K562 (cell line): ENCODE measurements at regions not wholly inside any gene's neighbourhood (a gene's known extent, or its start where the extent isn't known, plus 50 kb on each side); places are given as distances from the start of the nearest gene placed in this dataset.
"Not testable (repeated sequence)": the region's sequence is repeated elsewhere in the genome, so short reads cannot be mapped to it uniquely, and the experiment has no call there.

Experiments
- EZH2 ChIP-seq: IDR thresholded peaks from 2 replicates; pipeline ENCODE4 v1.6.1; 2012; ENCODE audit warnings: low read depth, mild to moderate bottlenecking, inconsistent platforms, low read length, borderline replicate concordance
- POLR2AphosphoS5 ChIP-seq: IDR thresholded peaks from 2 replicates; pipeline ENCODE4 v1.6.1; 2011; ENCODE audit warnings: mild to moderate bottlenecking, low read depth, low read length, moderate library complexity; ENCODE audit not compliant: control insufficient read depth, insufficient read depth
- RAD21 ChIP-seq, 2 experiments: fragments of 250-450 bp in 1 of 2; fragments of 450-650 bp in 1 of 2; sonication (Bioruptor Pico) in 1 of 2; formaldehyde crosslinking in 1 of 2; IDR thresholded peaks in 1 of 2; conservative IDR thresholded peaks in 1 of 2; 2 replicates each; pipeline versions ENCODE4 v1.4.0 to v1.8.0; 2020 to 2022; ENCODE audit warnings: mild to moderate bottlenecking in 2 of 2, moderate library complexity in 1 of 2
- RCOR1 ChIP-seq, 2 experiments: IDR thresholded peaks; 2 replicates each; pipeline ENCODE4 v1.6.1; 2012; ENCODE audit warnings: low read depth in 2 of 2, low read length in 2 of 2, borderline replicate concordance in 1 of 2, improper control_type of control experiment in 1 of 2
- ZNF12 ChIP-seq: sonication (generic); formaldehyde crosslinking; IDR thresholded peaks from 2 replicates; pipeline ENCODE4 v1.4.0; 2020; ENCODE audit warnings: mild to moderate bottlenecking, missing genetic modification reagents
- ZNF184 ChIP-seq: sonication (generic); formaldehyde crosslinking; IDR thresholded peaks from 2 replicates; pipeline ENCODE4 v1.5.0; 2020; ENCODE audit warnings: missing genetic modification reagents
- ZZZ3 ChIP-seq: fragments of 450-650 bp; IDR thresholded peaks from 2 replicates; pipeline ENCODE4 v1.6.1; 2016; ENCODE audit warnings: antibody characterized with exemption, mild to moderate bottlenecking, moderate library complexity
- TF ChIP-seq, protein P1 (sequence below): sonication (generic); formaldehyde crosslinking; IDR thresholded peaks from 2 replicates; pipeline ENCODE4 v1.5.0; 2020; ENCODE audit warnings: missing genetic modification reagents
- TF ChIP-seq, protein P2 (sequence below), 3 experiments: IDR thresholded peaks in 2 of 3; conservative IDR thresholded peaks in 1 of 3; 2 replicates each; pipeline ENCODE4 v1.5.1; 2011 to 2012; ENCODE audit warnings: low read length in 3 of 3, mild to moderate bottlenecking in 3 of 3, control low read depth in 2 of 3, improper control_type of control experiment in 1 of 3, inconsistent platforms in 1 of 3, low read depth in 1 of 3, mixed read lengths in 1 of 3, moderate library complexity in 1 of 3; ENCODE audit not compliant: insufficient read depth in 2 of 3

DNA sequence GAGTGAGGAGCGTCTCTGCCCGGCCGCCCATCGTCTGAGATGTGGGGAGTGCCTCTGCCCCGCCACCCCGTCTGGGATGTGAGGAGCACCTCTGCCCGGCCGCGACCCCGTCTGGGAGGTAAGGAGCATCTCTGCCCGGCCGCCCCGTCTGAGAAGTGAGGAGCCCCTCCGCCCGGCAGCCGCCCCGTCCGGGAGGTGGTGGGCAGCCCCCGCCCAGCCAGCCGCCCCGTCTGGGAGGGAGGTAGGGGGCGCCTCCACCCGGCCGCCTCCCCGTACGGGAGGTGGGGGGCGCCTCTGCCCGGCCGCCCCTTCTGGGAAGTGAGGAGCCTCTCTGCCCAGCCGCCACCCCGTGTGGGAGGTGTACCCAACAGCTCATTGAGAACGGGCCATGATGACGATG, 1811.4 kb downstream of the EFNA5 start:
- not testable (repeated sequence) for TF ChIP-seq RCOR1 (IDR thresholded peaks at IDR 0.05; ENCODE audit: borderline replicate concordance in 1 of 2, low read depth in 2 of 2, low read length in 2 of 2); RAD21 (CRISPR knock-in tag; conservative IDR thresholded peaks at IDR 0.05 in 1 of 2, IDR thresholded peaks at IDR 0.05 in 1 of 2); POLR2AphosphoS5; ZZZ3; ZNF12; EZH2; ZNF184
- TF ChIP-seq, protein P1, sequence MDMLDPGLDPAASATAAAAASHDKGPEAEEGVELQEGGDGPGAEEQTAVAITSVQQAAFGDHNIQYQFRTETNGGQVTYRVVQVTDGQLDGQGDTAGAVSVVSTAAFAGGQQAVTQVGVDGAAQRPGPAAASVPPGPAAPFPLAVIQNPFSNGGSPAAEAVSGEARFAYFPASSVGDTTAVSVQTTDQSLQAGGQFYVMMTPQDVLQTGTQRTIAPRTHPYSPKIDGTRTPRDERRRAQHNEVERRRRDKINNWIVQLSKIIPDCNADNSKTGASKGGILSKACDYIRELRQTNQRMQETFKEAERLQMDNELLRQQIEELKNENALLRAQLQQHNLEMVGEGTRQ (CRISPR knock-in tag) = not testable (repeated sequence)
- TF ChIP-seq, protein P2, sequence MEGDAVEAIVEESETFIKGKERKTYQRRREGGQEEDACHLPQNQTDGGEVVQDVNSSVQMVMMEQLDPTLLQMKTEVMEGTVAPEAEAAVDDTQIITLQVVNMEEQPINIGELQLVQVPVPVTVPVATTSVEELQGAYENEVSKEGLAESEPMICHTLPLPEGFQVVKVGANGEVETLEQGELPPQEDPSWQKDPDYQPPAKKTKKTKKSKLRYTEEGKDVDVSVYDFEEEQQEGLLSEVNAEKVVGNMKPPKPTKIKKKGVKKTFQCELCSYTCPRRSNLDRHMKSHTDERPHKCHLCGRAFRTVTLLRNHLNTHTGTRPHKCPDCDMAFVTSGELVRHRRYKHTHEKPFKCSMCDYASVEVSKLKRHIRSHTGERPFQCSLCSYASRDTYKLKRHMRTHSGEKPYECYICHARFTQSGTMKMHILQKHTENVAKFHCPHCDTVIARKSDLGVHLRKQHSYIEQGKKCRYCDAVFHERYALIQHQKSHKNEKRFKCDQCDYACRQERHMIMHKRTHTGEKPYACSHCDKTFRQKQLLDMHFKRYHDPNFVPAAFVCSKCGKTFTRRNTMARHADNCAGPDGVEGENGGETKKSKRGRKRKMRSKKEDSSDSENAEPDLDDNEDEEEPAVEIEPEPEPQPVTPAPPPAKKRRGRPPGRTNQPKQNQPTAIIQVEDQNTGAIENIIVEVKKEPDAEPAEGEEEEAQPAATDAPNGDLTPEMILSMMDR (IDR thresholded peaks at IDR 0.05 in 2 of 3, conservative IDR thresholded peaks at IDR 0.05 in 1 of 3; ENCODE audit: insufficient read depth in 2 of 3, low read depth in 1 of 3, low read length in 3 of 3) = not testable (repeated sequence)
